ENCODE measurements at regions not wholly inside any gene's neighbourhood (a gene's known extent, or its start where the extent isn't known, plus 50 kb on each side); places are given as distances from the start of the nearest gene placed in this dataset.
"Not testable (repeated sequence)": the region's sequence is repeated elsewhere in the genome, so short reads cannot be mapped to it uniquely, and the experiment has no call there.

- H3K4me3 ChIP-seq: no peak overlapping the region
- H3K27ac ChIP-seq (ENCODE audit: low read depth in 1 of 2, low read length in 1 of 2): no peak overlapping the region
- DNase-seq (no peak), ATAC-seq (ENCODE audit: insufficient read depth, low FRiP score) (no peak)
- H3K9ac ChIP-seq (ENCODE audit: insufficient read depth in 1 of 2, low read length in 2 of 2): no peak overlapping the region
- TF ChIP-seq CTCF (IDR thresholded peaks at IDR 0.05; ENCODE audit: control extremely low read depth, extremely low read depth): no peak
- H3K9me3 ChIP-seq (ENCODE audit: control insufficient read depth in 4 of 4, insufficient read depth in 3 of 4, low read length in 3 of 4): peaks cover 0 to 2% (median 0%) of the 10 kb centered on the region in 4 donors
- peaks cover 0 to 10% (median 0%) of the 10 kb centered on the region in 5 donors for H3K4me1 ChIP-seq (ENCODE audit: control insufficient read depth in 5 of 5, insufficient read depth in 5 of 5, low read length in 5 of 5)
- H3K36me3 ChIP-seq (ENCODE audit: control insufficient read depth in 4 of 4, insufficient read depth in 4 of 4, low read length in 4 of 4): no peaks in the 10 kb centered on the region
- 81 to 84% methylated on average over 2 of the region's 2 CpGs for WGBS, 2 donors
- H3K27me3 ChIP-seq (ENCODE audit: control insufficient read depth in 3 of 3, insufficient read depth in 3 of 3, low read length in 2 of 3): no peaks in the 10 kb centered on the region
Observed at GRCh38 chr21:28174006-28174405, 818.7 kb downstream of the LTN1 start.

- H3K27me3 ChIP-seq (ENCODE audit: control insufficient read depth in 3 of 3, insufficient read depth in 3 of 3, low read length in 2 of 3): no peaks in the 10 kb centered on the region
- H3K4me1 ChIP-seq (ENCODE audit: control insufficient read depth in 5 of 5, insufficient read depth in 5 of 5, low read length in 5 of 5): peaks cover 0 to 3% (median 0%) of the 10 kb centered on the region in 5 donors
- H3K9ac ChIP-seq (ENCODE audit: insufficient read depth in 1 of 2, low read length in 2 of 2): no peak overlapping the region
- H3K4me3 ChIP-seq: no peak overlapping the region
- H3K36me3 ChIP-seq (ENCODE audit: control insufficient read depth in 4 of 4, insufficient read depth in 4 of 4, low read length in 4 of 4): no peaks in the 10 kb centered on the region
- 93% methylated on average over 2 of the region's 2 CpGs for WGBS, 2 donors
- H3K27ac ChIP-seq (ENCODE audit: low read depth in 1 of 2, low read length in 1 of 2): no peak overlapping the region
- ATAC-seq (ENCODE audit: insufficient read depth, low FRiP score) (no peak), DNase-seq (no peak)
- peaks cover 0 to 2% (median 0%) of the 10 kb centered on the region in 4 donors for H3K9me3 ChIP-seq (ENCODE audit: control insufficient read depth in 4 of 4, insufficient read depth in 3 of 4, low read length in 3 of 4)
- no peak for TF ChIP-seq CTCF (IDR thresholded peaks at IDR 0.05; ENCODE audit: control extremely low read depth, extremely low read depth)
Observed at GRCh38 chr21:28172376-28172775, 820.3 kb downstream of the LTN1 start.

DNA sequence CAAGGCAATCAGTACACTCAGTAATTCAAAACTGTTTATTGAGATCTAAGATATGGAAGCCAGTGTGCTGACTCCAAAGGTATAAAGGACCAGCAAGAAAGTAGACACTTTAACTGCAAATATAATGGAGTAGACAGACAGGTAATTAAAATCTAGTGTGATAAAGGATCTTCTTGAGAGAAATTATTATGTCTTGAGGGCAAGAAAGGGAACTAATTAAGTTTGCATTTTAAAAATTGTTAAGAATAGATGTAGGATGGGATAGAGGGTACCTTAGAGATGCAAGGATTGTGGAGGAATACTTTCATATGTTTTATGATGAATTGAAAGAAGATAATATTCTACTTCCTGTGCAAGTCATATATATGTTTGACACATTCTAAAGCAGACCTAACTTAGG, 825.3 kb downstream of the LTN1 start:
- Histone ChIP-seq H3K36me3 (ENCODE audit: control insufficient read depth in 4 of 4, insufficient read depth in 4 of 4, low read length in 4 of 4) (no peaks in the 10 kb centered on the region), H3K9ac (ENCODE audit: insufficient read depth in 1 of 2, low read length in 2 of 2) (no peak overlapping the region), H3K27me3 (ENCODE audit: control insufficient read depth in 3 of 3, insufficient read depth in 3 of 3, low read length in 2 of 3) (no peaks in the 10 kb centered on the region), H3K4me1 (ENCODE audit: control insufficient read depth in 5 of 5, insufficient read depth in 5 of 5, low read length in 5 of 5) (no peaks in the 10 kb centered on the region), H3K9me3 (ENCODE audit: control insufficient read depth in 4 of 4, insufficient read depth in 3 of 4, low read length in 3 of 4) (no peaks in the 10 kb centered on the region), H3K27ac (ENCODE audit: low read depth in 1 of 2, low read length in 1 of 2) (no peak overlapping the region), H3K4me3 (no peak overlapping the region)
- DNase-seq (no peak), ATAC-seq (ENCODE audit: insufficient read depth, low FRiP score) (no peak)
- no peak for TF ChIP-seq CTCF (IDR thresholded peaks at IDR 0.05; ENCODE audit: control extremely low read depth, extremely low read depth)

DNA sequence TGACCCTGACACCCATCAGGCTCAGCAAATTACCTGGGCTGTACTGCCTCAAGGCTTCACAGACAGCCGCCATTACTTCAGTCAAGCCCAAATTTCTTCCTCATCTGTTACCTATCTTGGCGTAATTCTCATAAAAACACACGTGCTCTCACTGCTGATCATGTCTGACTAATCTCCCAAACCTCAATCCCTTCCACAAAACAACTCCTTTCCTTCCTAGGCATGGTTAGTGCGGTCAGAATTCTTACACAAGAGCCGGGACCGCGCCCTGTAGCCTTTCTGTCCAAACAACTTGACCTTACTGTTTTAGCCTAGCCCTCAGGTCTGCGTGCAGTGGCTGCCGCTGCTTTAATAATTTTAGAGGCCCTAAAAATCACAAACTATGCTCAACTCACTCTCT, 828.2 kb downstream of the LTN1 start:
- not testable (repeated sequence) for ATAC-seq (ENCODE audit: insufficient read depth, low FRiP score); H3K9ac ChIP-seq (ENCODE audit: insufficient read depth in 1 of 2, low read length in 2 of 2); H3K4me1 ChIP-seq (ENCODE audit: control insufficient read depth in 5 of 5, insufficient read depth in 5 of 5, low read length in 5 of 5); H3K9me3 ChIP-seq (ENCODE audit: control insufficient read depth in 4 of 4, insufficient read depth in 3 of 4, low read length in 3 of 4); H3K4me3 ChIP-seq; H3K27ac ChIP-seq (ENCODE audit: low read depth in 1 of 2, low read length in 1 of 2); H3K27me3 ChIP-seq (ENCODE audit: control insufficient read depth in 3 of 3, insufficient read depth in 3 of 3, low read length in 2 of 3); DNase-seq; H3K36me3 ChIP-seq (ENCODE audit: control insufficient read depth in 4 of 4, insufficient read depth in 4 of 4, low read length in 4 of 4)
- WGBS, 2 donors: 89 to 92% methylated on average over 9 of the region's 9 CpGs

- WGBS, 2 donors: 94% methylated on average over 15 of the region's 15 CpGs
Observed at GRCh38 chr21:28162052-28162451, 830.6 kb downstream of the LTN1 start.

More at GRCh38 chr21:28162052-28162451, 830.6 kb downstream of the LTN1 start:
- not testable (repeated sequence) for H3K4me3 ChIP-seq; H3K27me3 ChIP-seq (ENCODE audit: control insufficient read depth in 3 of 3, insufficient read depth in 3 of 3, low read length in 2 of 3); ATAC-seq (ENCODE audit: insufficient read depth, low FRiP score); H3K9ac ChIP-seq (ENCODE audit: insufficient read depth in 1 of 2, low read length in 2 of 2); DNase-seq; H3K27ac ChIP-seq (ENCODE audit: low read depth in 1 of 2, low read length in 1 of 2); H3K4me1 ChIP-seq (ENCODE audit: control insufficient read depth in 5 of 5, insufficient read depth in 5 of 5, low read length in 5 of 5); H3K36me3 ChIP-seq (ENCODE audit: control insufficient read depth in 4 of 4, insufficient read depth in 4 of 4, low read length in 4 of 4); H3K9me3 ChIP-seq (ENCODE audit: control insufficient read depth in 4 of 4, insufficient read depth in 3 of 4, low read length in 3 of 4)

Measured in lung (tissue), 11 donors.